ENCODE measurements at regions not wholly inside any gene's neighbourhood (a gene's known extent, or its start where the extent isn't known, plus 50 kb on each side); places are given as distances from the start of the nearest gene placed in this dataset.

GRCh38 chr4:10173037-10173753 is 56.6 kb upstream of the WDR1 start:
- no peak for TF ChIP-seq CTCF (IDR thresholded peaks at IDR 0.05; ENCODE audit: insufficient read depth, low read depth, low read length)

GRCh38 chr4:10172278-10172921 is 55.8 kb upstream of the WDR1 start:
- POLR2A ChIA-PET: interaction anchor here (0.6 kb wide), 1 partner anchor 56 kb away, joined by 3 read pairs; the partner anchor contains the start of gene WDR1
- no peak overlapping the region for H3K4me3 ChIP-seq (ENCODE audit: low read depth, low read length)

More at GRCh38 chr4:10173037-10173753, 56.6 kb upstream of the WDR1 start:
- POLR2A ChIA-PET: interaction anchor here (0.6 kb wide), 1 partner anchor 230 kb away, joined by 3 read pairs; no protein-coding TSS in a partner anchor
- CTCF ChIA-PET: interaction anchor here (1.1 to 8.9 kb wide), 4 partner anchors 9 to 230 kb away, joined by 3 to 67 read pairs (median 20); no protein-coding TSS in a partner anchor
- Histone ChIP-seq H3K4me3 (ENCODE audit: low read depth, low read length) (no peak overlapping the region), H3K36me3 (ENCODE audit: control insufficient read depth, insufficient read depth, low read length) (no peaks in the 10 kb centered on the region), H3K27me3 (ENCODE audit: control insufficient read depth, insufficient read depth, low read length) (no peaks in the 10 kb centered on the region)
- DNase-seq (ENCODE audit: low read depth): no peak

GRCh38 chr4:10171055-10171454 is 54.5 kb upstream of the WDR1 start:
- H3K4me3 ChIP-seq (ENCODE audit: low read depth, low read length): no peak overlapping the region
- ChIA-PET CTCF (interaction anchor here (0.9 to 8.9 kb wide), 4 partner anchors 10 to 233 kb away, joined by 3 to 67 read pairs (median 6); no protein-coding TSS in a partner anchor), POLR2A (no interaction called here)
- no peak for DNase-seq (ENCODE audit: low read depth)
- no peaks in the 10 kb centered on the region for H3K27me3 ChIP-seq (ENCODE audit: control insufficient read depth, insufficient read depth, low read length)
- H3K36me3 ChIP-seq (ENCODE audit: control insufficient read depth, insufficient read depth, low read length): no peaks in the 10 kb centered on the region
- no peak for TF ChIP-seq CTCF (IDR thresholded peaks at IDR 0.05; ENCODE audit: insufficient read depth, low read depth, low read length)

More at GRCh38 chr4:10172278-10172921, 55.8 kb upstream of the WDR1 start:
- no peak for DNase-seq (ENCODE audit: low read depth)
- CTCF ChIA-PET: interaction anchor here (1.1 to 8.9 kb wide), 4 partner anchors 8 to 231 kb away, joined by 3 to 67 read pairs (median 20); no protein-coding TSS in a partner anchor
- Histone ChIP-seq H3K36me3 (ENCODE audit: control insufficient read depth, insufficient read depth, low read length) (no peaks in the 10 kb centered on the region), H3K27me3 (ENCODE audit: control insufficient read depth, insufficient read depth, low read length) (no peaks in the 10 kb centered on the region)
- no peak for TF ChIP-seq CTCF (IDR thresholded peaks at IDR 0.05; ENCODE audit: insufficient read depth, low read depth, low read length)

- POLR2A ChIA-PET: no interaction called here
- no peaks in the 10 kb centered on the region for H3K36me3 ChIP-seq (ENCODE audit: control insufficient read depth, insufficient read depth, low read length)
- CTCF ChIA-PET: interaction anchor here (0.6 to 8.9 kb wide), 5 partner anchors 10 to 234 kb away, joined by 3 to 67 read pairs (median 4); no protein-coding TSS in a partner anchor
- no peak overlapping the region for H3K4me3 ChIP-seq (ENCODE audit: low read depth, low read length)
- DNase-seq (ENCODE audit: low read depth): no peak
- no peak for TF ChIP-seq CTCF (IDR thresholded peaks at IDR 0.05; ENCODE audit: insufficient read depth, low read depth, low read length)
- H3K27me3 ChIP-seq (ENCODE audit: control insufficient read depth, insufficient read depth, low read length): no peaks in the 10 kb centered on the region
Observed at GRCh38 chr4:10169839-10170387, 53.3 kb upstream of the WDR1 start.

- POLR2A ChIA-PET: no interaction called here
- no peak for TF ChIP-seq CTCF (IDR thresholded peaks at IDR 0.05; ENCODE audit: insufficient read depth, low read depth, low read length)
- H3K27me3 ChIP-seq (ENCODE audit: control insufficient read depth, insufficient read depth, low read length): no peaks in the 10 kb centered on the region
- CTCF ChIA-PET: interaction anchor here (0.7 to 8.9 kb wide), 9 partner anchors 9 to 370 kb away, joined by 3 to 67 read pairs (median 3); no protein-coding TSS in a partner anchor
- H3K36me3 ChIP-seq (ENCODE audit: control insufficient read depth, insufficient read depth, low read length): no peaks in the 10 kb centered on the region
- no peak for DNase-seq (ENCODE audit: low read depth)
- H3K4me3 ChIP-seq (ENCODE audit: low read depth, low read length): no peak overlapping the region
Observed at GRCh38 chr4:10168151-10168550, 51.6 kb upstream of the WDR1 start.
